Sigmoid colon (tissue), 3 donors: ENCODE measurements at regions not wholly inside any gene's neighbourhood (a gene's known extent, or its start where the extent isn't known, plus 50 kb on each side); places are given as distances from the start of the nearest gene placed in this dataset.

Experiments used
- POLR2A ChIP-seq, 2 donors: fragments of 450-650 bp; IDR thresholded peaks; one replicate each; pipeline ENCODE4 v1.6.1; 2016; ENCODE audit warnings: antibody characterized with exemption in 2 of 2, mild to moderate bottlenecking in 2 of 2, moderate library complexity in 2 of 2
- TF ChIP-seq, protein P1 (sequence below), 4 experiments: fragments of 450-650 bp in 3 of 4; fragments of 200-600 bp in 1 of 4; IDR thresholded peaks; one replicate each; pipeline ENCODE4 v1.5.1; 2016 to 2019; ENCODE audit warnings: antibody characterized with exemption in 4 of 4, mild to moderate bottlenecking in 3 of 4, moderate library complexity in 2 of 4

DNA sequence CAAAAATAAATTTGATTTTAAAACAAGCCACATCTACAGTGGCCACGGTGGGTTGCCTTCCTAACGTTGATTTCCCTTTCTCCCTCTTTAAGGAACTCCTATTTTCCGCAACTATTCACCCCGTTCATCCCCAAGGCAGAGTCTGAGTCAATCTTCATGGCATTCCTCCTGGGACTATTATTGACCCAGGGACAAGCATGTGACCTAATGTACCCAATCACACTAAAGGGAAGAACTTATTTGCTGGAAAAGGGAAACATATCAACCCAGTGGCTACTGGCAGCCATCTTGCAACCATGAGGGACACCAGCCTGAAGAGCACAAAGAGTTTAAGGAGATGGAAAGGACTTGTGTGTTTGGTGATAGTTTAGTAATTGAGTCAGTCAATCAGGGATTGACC, 55.4 kb upstream of the ARHGEF3 start:
- TF ChIP-seq, protein P1, sequence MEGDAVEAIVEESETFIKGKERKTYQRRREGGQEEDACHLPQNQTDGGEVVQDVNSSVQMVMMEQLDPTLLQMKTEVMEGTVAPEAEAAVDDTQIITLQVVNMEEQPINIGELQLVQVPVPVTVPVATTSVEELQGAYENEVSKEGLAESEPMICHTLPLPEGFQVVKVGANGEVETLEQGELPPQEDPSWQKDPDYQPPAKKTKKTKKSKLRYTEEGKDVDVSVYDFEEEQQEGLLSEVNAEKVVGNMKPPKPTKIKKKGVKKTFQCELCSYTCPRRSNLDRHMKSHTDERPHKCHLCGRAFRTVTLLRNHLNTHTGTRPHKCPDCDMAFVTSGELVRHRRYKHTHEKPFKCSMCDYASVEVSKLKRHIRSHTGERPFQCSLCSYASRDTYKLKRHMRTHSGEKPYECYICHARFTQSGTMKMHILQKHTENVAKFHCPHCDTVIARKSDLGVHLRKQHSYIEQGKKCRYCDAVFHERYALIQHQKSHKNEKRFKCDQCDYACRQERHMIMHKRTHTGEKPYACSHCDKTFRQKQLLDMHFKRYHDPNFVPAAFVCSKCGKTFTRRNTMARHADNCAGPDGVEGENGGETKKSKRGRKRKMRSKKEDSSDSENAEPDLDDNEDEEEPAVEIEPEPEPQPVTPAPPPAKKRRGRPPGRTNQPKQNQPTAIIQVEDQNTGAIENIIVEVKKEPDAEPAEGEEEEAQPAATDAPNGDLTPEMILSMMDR (IDR thresholded peaks at IDR 0.05) = no peak
- no peak for TF ChIP-seq POLR2A (IDR thresholded peaks at IDR 0.05)
